ENCODE measurements at regions not wholly inside any gene's neighbourhood (a gene's known extent, or its start where the extent isn't known, plus 50 kb on each side); places are given as distances from the start of the nearest gene placed in this dataset.

DNA sequence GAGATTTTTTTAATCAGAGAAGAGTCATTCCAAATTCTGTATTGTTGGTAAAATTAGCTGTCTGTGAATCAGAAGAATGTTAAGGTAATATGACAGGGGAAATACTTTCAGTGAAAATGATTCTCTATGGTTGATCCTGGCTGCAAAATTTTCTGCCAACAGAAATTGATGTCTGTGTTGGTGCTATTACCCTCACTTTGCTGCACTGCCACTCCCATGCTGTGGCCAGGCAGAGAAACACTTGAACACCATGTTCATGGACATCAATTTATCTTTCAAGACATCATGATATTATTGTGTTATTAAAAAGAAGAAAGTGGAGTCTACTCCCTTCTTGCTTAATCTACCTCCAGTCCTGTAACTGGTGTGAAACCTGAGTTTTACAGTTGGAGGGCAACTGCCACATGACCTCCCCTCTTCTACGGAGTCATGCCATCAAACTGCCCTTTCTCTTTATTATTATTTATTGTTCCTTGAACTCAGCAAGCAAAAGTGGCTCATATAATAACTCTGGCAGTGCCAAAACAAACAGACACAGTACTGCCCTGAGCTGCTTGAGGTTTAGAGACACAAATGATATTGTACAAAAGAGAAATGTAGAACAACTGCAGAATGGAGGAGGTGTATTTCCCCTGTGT lies 288.0 kb upstream of the JAG1 start:
- TF ChIP-seq, protein P1, sequence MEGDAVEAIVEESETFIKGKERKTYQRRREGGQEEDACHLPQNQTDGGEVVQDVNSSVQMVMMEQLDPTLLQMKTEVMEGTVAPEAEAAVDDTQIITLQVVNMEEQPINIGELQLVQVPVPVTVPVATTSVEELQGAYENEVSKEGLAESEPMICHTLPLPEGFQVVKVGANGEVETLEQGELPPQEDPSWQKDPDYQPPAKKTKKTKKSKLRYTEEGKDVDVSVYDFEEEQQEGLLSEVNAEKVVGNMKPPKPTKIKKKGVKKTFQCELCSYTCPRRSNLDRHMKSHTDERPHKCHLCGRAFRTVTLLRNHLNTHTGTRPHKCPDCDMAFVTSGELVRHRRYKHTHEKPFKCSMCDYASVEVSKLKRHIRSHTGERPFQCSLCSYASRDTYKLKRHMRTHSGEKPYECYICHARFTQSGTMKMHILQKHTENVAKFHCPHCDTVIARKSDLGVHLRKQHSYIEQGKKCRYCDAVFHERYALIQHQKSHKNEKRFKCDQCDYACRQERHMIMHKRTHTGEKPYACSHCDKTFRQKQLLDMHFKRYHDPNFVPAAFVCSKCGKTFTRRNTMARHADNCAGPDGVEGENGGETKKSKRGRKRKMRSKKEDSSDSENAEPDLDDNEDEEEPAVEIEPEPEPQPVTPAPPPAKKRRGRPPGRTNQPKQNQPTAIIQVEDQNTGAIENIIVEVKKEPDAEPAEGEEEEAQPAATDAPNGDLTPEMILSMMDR (IDR thresholded peaks at IDR 0.05; ENCODE audit: insufficient read depth, low read length, poor library complexity, severe bottlenecking) = no peak
- H3K27me3 ChIP-seq (ENCODE audit: control insufficient read depth, insufficient read depth, low read length) = no peaks in the 10 kb centered on the region
- no peak overlapping the region for H3K4me3 ChIP-seq (ENCODE audit: low read depth, low read length)
- DNase-seq (ENCODE audit: low read depth) = no peak
- H3K36me3 ChIP-seq (ENCODE audit: control insufficient read depth, insufficient read depth, low read length) = no peaks in the 10 kb centered on the region

DNA sequence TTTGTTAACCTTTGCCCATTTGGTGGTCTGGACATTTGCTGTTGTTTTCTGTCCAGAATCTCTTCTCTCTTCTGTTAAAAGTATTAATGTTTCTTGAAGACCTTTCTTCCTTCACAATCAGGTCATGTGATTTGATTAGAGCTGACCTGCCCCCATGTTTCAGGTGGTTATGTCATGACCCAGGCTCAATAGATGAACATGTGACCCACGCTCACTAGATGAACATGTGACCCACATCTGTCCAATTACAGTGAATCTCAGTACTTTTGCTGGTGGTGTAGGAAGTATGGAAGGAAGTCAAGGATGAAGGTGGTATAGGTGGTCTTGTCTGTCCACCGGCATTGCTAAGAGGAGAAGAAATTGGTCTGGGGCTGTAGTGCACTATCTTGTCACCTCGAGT lies 289.1 kb upstream of the JAG1 start:
- TF ChIP-seq, protein P1 (IDR thresholded peaks at IDR 0.05; ENCODE audit: insufficient read depth, low read length, poor library complexity, severe bottlenecking) = no peak
- no peak overlapping the region for H3K4me3 ChIP-seq (ENCODE audit: low read depth, low read length)
- no peaks in the 10 kb centered on the region for H3K27me3 ChIP-seq (ENCODE audit: control insufficient read depth, insufficient read depth, low read length)
- no peaks in the 10 kb centered on the region for H3K36me3 ChIP-seq (ENCODE audit: control insufficient read depth, insufficient read depth, low read length)
- DNase-seq (ENCODE audit: low read depth) = no peak

DNA sequence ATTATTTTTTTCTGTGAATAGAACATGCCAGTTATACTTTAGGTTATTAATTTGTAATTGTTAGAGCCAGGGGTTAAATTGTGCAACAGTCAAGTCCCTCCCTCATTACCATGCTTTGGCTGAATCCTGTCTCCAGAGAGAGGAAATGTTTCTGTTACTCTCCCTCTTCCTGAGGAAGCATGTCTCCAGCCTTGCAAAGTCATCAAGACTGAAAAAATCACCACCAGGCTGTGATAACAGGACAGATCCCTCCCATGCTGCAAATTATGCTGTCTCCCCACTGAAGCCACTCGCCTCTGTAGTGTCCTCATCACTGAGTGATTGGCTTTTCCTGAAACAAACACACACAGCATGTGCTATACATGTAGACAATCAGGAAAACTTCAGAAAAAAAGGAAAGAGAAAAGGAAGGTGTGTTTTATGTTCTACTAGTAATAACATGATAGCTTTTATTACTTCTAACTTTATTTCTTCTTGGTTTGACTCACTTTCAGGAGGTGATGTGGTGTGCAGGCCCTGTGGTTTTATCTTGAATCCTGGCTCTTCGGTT lies 290.0 kb upstream of the JAG1 start:
- Histone ChIP-seq H3K27me3 (ENCODE audit: control insufficient read depth, insufficient read depth, low read length) (no peaks in the 10 kb centered on the region), H3K36me3 (ENCODE audit: control insufficient read depth, insufficient read depth, low read length) (no peaks in the 10 kb centered on the region), H3K4me3 (ENCODE audit: low read depth, low read length) (no peak overlapping the region)
- TF ChIP-seq, protein P1 (IDR thresholded peaks at IDR 0.05; ENCODE audit: insufficient read depth, low read length, poor library complexity, severe bottlenecking) = no peak
- DNase-seq (ENCODE audit: low read depth) = no peak

DNA sequence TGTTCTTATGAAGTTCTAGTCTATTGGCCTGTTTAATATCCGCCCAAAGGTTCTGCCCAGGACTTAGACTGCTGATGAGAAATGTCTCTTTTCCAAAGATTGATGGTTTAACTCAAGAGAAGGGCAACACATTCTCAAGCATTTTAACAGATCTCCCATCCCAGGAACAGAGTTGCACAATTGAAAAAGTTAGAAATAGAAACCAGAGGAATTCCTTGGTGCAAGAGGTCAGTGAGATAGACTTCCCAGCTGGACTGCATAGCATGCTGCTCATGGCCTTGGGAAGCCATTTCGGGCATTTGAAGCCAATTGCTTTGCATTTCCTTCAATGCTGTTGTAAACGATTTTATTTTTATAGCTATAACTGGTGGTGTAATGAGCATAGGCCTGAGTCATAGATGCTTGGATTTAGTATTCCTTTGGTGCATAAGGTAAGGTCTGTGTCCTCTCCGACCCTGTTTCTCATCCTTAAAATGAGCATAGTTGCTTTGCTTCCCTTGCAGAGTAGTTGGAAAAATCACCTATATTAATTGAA lies 292.2 kb upstream of the JAG1 start:
- no peaks in the 10 kb centered on the region for H3K27me3 ChIP-seq (ENCODE audit: control insufficient read depth, insufficient read depth, low read length)
- H3K4me3 ChIP-seq (ENCODE audit: low read depth, low read length) = no peak overlapping the region
- H3K36me3 ChIP-seq (ENCODE audit: control insufficient read depth, insufficient read depth, low read length) = no peaks in the 10 kb centered on the region
- no peak for DNase-seq (ENCODE audit: low read depth)
- TF ChIP-seq, protein P1 (IDR thresholded peaks at IDR 0.05; ENCODE audit: insufficient read depth, low read length, poor library complexity, severe bottlenecking) = no peak

DNA sequence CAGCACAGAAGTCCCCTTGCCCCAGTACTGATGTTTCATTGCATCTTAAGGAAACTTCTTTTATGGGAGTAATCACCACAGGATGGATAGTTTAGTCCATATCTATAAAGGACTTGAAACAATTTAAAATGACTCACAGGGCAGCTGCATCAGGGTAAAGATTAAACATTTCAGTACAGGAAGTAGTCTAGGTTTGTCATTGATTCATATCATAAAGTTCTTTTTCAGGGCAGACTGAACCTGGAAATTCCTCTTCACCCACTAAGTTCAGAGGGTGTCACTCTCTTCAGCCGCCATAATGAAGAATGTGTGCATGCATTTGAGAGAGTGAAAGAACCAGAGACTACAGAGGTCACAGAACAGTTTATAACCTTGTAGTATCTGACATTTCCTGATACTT lies 296.3 kb upstream of the JAG1 start:
- TF ChIP-seq, protein P1 (IDR thresholded peaks at IDR 0.05; ENCODE audit: insufficient read depth, low read length, poor library complexity, severe bottlenecking) = no peak
- Histone ChIP-seq H3K4me3 (ENCODE audit: low read depth, low read length) (no peak overlapping the region), H3K36me3 (ENCODE audit: control insufficient read depth, insufficient read depth, low read length) (no peaks in the 10 kb centered on the region), H3K27me3 (ENCODE audit: control insufficient read depth, insufficient read depth, low read length) (no peaks in the 10 kb centered on the region)
- no peak for DNase-seq (ENCODE audit: low read depth)

DNA sequence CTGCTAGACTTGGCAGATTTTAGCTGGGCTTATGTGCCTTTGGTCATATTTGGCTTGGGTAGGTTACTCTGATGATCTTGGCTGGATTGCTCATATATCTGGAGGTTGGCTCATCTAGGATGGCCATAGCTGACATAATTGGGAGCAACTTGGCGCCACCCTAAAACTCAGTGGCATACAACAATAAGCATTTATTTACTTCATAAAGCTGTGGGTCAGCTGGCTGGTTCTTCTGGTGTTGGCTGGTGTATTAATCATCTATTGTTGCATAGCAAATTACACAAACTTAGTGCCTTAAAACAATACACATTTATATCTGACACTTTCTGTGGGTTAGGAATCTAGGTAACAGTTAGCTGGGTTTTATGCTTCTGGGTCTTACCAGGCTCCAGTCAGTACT lies 297.3 kb upstream of the JAG1 start:
- Histone ChIP-seq H3K4me3 (ENCODE audit: low read depth, low read length) (no peak overlapping the region), H3K36me3 (ENCODE audit: control insufficient read depth, insufficient read depth, low read length) (no peaks in the 10 kb centered on the region), H3K27me3 (ENCODE audit: control insufficient read depth, insufficient read depth, low read length) (no peaks in the 10 kb centered on the region)
- no peak for DNase-seq (ENCODE audit: low read depth)
- TF ChIP-seq, protein P1 (IDR thresholded peaks at IDR 0.05; ENCODE audit: insufficient read depth, low read length, poor library complexity, severe bottlenecking) = no peak
